ENCODE measurements at regions not wholly inside any gene's neighbourhood (a gene's known extent, or its start where the extent isn't known, plus 50 kb on each side); places are given as distances from the start of the nearest gene placed in this dataset.

- TF ChIP-seq RNF2 (conservative IDR thresholded peaks at IDR 0.05; ENCODE audit: low read depth) = no peak
- TF ChIP-seq ARNT (IDR thresholded peaks at IDR 0.05) = no peak
- TF ChIP-seq KDM5A (IDR thresholded peaks at IDR 0.05; ENCODE audit: borderline replicate concordance, low read length) = no peak
- no peak for TF ChIP-seq NFYB (CRISPR knock-in tag; IDR thresholded peaks at IDR 0.05)
- no peak for TF ChIP-seq ZNF616 (CRISPR knock-in tag; IDR thresholded peaks at IDR 0.05; ENCODE audit: low read depth)
- no peak for TF ChIP-seq ZNF451 (CRISPR knock-in tag; IDR thresholded peaks at IDR 0.05)
- no peak for TF ChIP-seq MYNN (CRISPR knock-in tag; IDR thresholded peaks at IDR 0.05; ENCODE audit: low read depth)
- TF ChIP-seq PITX1 (CRISPR knock-in tag; IDR thresholded peaks at IDR 0.05) = no peak
- no peak for TF ChIP-seq TOE1 (CRISPR knock-in tag; IDR thresholded peaks at IDR 0.05)
- no peak for TF ChIP-seq GATAD1 (CRISPR knock-in tag; IDR thresholded peaks at IDR 0.05)
- no peak for TF ChIP-seq ZKSCAN1 (IDR thresholded peaks at IDR 0.05; ENCODE audit: low read length)
- TF ChIP-seq ZNF766 (CRISPR knock-in tag; IDR thresholded peaks at IDR 0.05; ENCODE audit: borderline replicate concordance) = no peak
- TF ChIP-seq RNF219 (CRISPR knock-in tag; IDR thresholded peaks at IDR 0.05) = no peak
- intact Hi-C loops (cut with micrococcal nuclease; ENCODE audit: unreplicated experiment) (no loop called here), in situ Hi-C loops (cut with HindIII; ENCODE audit: extremely low pct_ligation_motif_present, low pct_unique_long_range_greater_than_20kb) (no loop called here)
- POLR2A ChIA-PET = no interaction called here
- Histone ChIP-seq H3K4me1 (ENCODE audit: insufficient read depth, low read length) (no peaks in the 10 kb centered on the region), H3K27me3 (ENCODE audit: control insufficient read depth in 1 of 2, insufficient read depth in 2 of 2, low read length in 2 of 2) (no peaks in the 10 kb centered on the region), H3K9ac (ENCODE audit: insufficient read depth, low read depth, low read length) (no peak overlapping the region), H4K20me1 (ENCODE audit: insufficient read depth, low read length) (no peaks in the 10 kb centered on the region), H3K4me3 (replicated peaks in 1 of 3; ENCODE audit: insufficient read depth in 1 of 3, low read depth in 2 of 3, low read length in 3 of 3) (no peak overlapping the region), H3K9me3 (ENCODE audit: low read length) (no peaks in the 10 kb centered on the region), H2AFZ (ENCODE audit: low read length) (no peak overlapping the region), H3K79me2 (ENCODE audit: insufficient read depth, low read length) (no peaks in the 10 kb centered on the region), H3K36me3 (replicated peaks in 1 of 2; ENCODE audit: control insufficient read depth in 1 of 2, insufficient read depth in 2 of 2, low read length in 2 of 2) (no peaks in the 10 kb centered on the region), H3K27ac (ENCODE audit: extremely low read length, insufficient read depth, low read length) (no peak overlapping the region), H3K4me2 (ENCODE audit: low read depth, low read length) (no peak overlapping the region)
- WGBS (ENCODE audit: low lambda C conversion rate) = 0% methylated on average over 2 of the region's 2 CpGs
- ATAC-seq (no peak), DNase-seq (ENCODE audit: low spot score) (no peak), FAIRE-seq (no peak)
- no TSS peak for BruUV-seq (replicated peaks)
- CTCF ChIA-PET (ENCODE audit: low intra/inter-chr PET ratio, low total read pairs) = no interaction called here
These were observed 426.7 kb upstream of the FTMT start for GRCh38 chr5:121424976-121425375.
